Hepatocyte (in vitro differentiated cells): ENCODE measurements at regions not wholly inside any gene's neighbourhood (a gene's known extent, or its start where the extent isn't known, plus 50 kb on each side); places are given as distances from the start of the nearest gene placed in this dataset.

ENCODE experiments used
- DNase-seq: peaks from one replicate; pipeline ENCODE4 v3.0.0-alpha.2; 2016; ENCODE audit warnings: low spot score
- H2AFZ ChIP-seq: fragments of 200-600 bp; sonication (generic); 2 replicates; pipeline ENCODE4 v1.6.0; 2016; ENCODE audit warnings: antibody characterized with exemption, mild to moderate bottlenecking
- H3K27ac ChIP-seq: fragments of 200-600 bp; sonication (generic); 2 replicates; pipeline ENCODE4 v1.5.1; 2016; ENCODE audit warnings: mild to moderate bottlenecking
- H3K27me3 ChIP-seq: fragments of 200-600 bp; sonication (generic); 2 replicates; pipeline ENCODE4 v1.6.1; 2016
- H3K36me3 ChIP-seq: fragments of 200-600 bp; sonication (generic); replicated peaks from 2 replicates; pipeline ENCODE4 v1.5.1; 2016; ENCODE audit warnings: low read depth; ENCODE audit not compliant: insufficient read depth
- H3K4me1 ChIP-seq: fragments of 200-600 bp; sonication (generic); 2 replicates; pipeline ENCODE4 v1.5.1; 2016; ENCODE audit warnings: mild to moderate bottlenecking, moderate library complexity; ENCODE audit not compliant: insufficient read depth
- H3K4me2 ChIP-seq: fragments of 200-600 bp; sonication (generic); 2 replicates; pipeline ENCODE4 v1.6.0; 2016
- H3K4me3 ChIP-seq: fragments of 200-600 bp; sonication (generic); 2 replicates; pipeline ENCODE4 v1.5.1; 2016; ENCODE audit warnings: mild to moderate bottlenecking
- H3K79me2 ChIP-seq: fragments of 200-600 bp; sonication (generic); 2 replicates; pipeline ENCODE4 v1.6.0; 2017; ENCODE audit warnings: mild to moderate bottlenecking
- H3K9me2 ChIP-seq: fragments of 200-600 bp; sonication (generic); replicated peaks from 2 replicates; pipeline ENCODE4 v1.6.0; 2017; ENCODE audit warnings: mild to moderate bottlenecking; ENCODE audit not compliant: insufficient read depth
- H3K9me3 ChIP-seq: fragments of 200-600 bp; sonication (generic); 2 replicates; pipeline ENCODE4 v1.5.1; 2016; ENCODE audit warnings: low read depth, mild to moderate bottlenecking
- H4K20me1 ChIP-seq: fragments of 200-600 bp; sonication (generic); 2 replicates; pipeline ENCODE4 v1.6.0; 2016; ENCODE audit warnings: mild to moderate bottlenecking; ENCODE audit not compliant: insufficient read depth, poor library complexity, severe bottlenecking
- EZH2 ChIP-seq: fragments of 200-600 bp; sonication (generic); IDR thresholded peaks from 2 replicates; pipeline ENCODE4 v1.6.1; 2016; ENCODE audit warnings: antibody characterized with exemption, mild to moderate bottlenecking, borderline replicate concordance
- EZH2phosphoT487 ChIP-seq: fragments of 200-600 bp; sonication (generic); IDR thresholded peaks from one replicate; pipeline ENCODE4 v1.6.1; 2018; ENCODE audit warnings: antibody characterized with exemption, mild to moderate bottlenecking, low read depth, moderate library complexity; ENCODE audit not compliant: unreplicated experiment, severe bottlenecking
- WGBS: methylation state at CpG from one replicate; pipeline ENCODE4 v1.1.6; 2016; ENCODE audit warnings: low lambda C conversion rate; ENCODE audit errors: missing lambda C conversion rate; 5-methylcytosine and 5-hydroxymethylcytosine counted together
- TF ChIP-seq, protein P1 (sequence below): fragments of 200-600 bp; sonication (generic); IDR thresholded peaks from 2 replicates; pipeline ENCODE4 v1.5.1; 2016; ENCODE audit warnings: antibody characterized with exemption, mild to moderate bottlenecking; ENCODE audit not compliant: poor library complexity

DNA sequence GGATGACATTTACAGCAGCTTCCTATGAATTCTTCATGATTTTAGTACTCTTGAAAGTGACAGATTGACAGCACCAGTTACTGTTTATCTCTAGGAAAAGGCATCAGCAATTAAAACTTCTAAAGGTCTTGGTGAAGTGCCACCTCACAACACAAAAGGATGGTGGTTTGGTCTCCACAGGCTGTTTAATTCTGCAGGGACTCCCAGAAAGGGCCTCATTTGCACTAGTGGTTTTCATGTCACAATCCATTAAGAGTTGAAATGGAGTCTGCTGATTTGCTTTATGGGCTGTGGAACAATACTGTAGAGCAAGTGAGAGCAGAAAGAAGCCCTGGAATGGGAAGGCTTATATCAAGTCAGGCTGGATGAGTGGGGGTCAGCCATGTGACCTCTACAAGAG lies 225.3 kb upstream of the KCNMB2 start:
- Histone ChIP-seq H3K36me3 (no peaks in the 10 kb centered on the region), H3K4me3 (no peak overlapping the region), H4K20me1 (no peaks in the 10 kb centered on the region), H3K27ac (no peak overlapping the region), H3K27me3 (no peaks in the 10 kb centered on the region), H3K79me2 (no peaks in the 10 kb centered on the region), H3K4me2 (no peak overlapping the region), H2AFZ (no peak overlapping the region), H3K9me2 (no peaks in the 10 kb centered on the region), H3K9me3 (no peaks in the 10 kb centered on the region), H3K4me1 (no peaks in the 10 kb centered on the region)
- no peak for DNase-seq
- TF ChIP-seq, protein P1, sequence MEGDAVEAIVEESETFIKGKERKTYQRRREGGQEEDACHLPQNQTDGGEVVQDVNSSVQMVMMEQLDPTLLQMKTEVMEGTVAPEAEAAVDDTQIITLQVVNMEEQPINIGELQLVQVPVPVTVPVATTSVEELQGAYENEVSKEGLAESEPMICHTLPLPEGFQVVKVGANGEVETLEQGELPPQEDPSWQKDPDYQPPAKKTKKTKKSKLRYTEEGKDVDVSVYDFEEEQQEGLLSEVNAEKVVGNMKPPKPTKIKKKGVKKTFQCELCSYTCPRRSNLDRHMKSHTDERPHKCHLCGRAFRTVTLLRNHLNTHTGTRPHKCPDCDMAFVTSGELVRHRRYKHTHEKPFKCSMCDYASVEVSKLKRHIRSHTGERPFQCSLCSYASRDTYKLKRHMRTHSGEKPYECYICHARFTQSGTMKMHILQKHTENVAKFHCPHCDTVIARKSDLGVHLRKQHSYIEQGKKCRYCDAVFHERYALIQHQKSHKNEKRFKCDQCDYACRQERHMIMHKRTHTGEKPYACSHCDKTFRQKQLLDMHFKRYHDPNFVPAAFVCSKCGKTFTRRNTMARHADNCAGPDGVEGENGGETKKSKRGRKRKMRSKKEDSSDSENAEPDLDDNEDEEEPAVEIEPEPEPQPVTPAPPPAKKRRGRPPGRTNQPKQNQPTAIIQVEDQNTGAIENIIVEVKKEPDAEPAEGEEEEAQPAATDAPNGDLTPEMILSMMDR = no peak
- TF ChIP-seq EZH2 (no peak), EZH2phosphoT487 (no peak)

DNA sequence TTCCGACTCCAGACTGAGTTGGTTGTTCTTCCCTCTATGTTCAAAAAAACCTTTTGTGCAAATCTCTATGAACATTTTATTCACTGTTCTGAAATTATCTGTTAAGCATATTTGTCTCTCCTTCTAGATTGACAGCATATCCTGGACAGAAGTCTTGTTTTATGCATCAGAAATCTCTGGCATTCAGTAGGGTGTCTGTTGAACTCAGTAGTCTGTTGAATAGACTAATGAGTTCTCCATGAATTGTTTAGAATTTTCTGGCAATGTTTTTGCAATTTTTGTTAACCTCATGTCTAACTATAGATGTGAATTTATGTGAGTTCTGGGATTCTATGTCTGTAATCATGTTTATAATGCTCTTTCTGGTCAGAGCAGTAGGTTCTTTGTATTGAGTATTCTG lies 222.5 kb upstream of the KCNMB2 start:
- no peak for TF ChIP-seq EZH2
- no peak for TF ChIP-seq EZH2phosphoT487
- TF ChIP-seq, protein P1 = no peak
- 97% methylated on average over 1 of the region's 1 CpG for WGBS
- H3K4me2 ChIP-seq = no peak overlapping the region
- no peak for DNase-seq
- no peaks in the 10 kb centered on the region for H3K27me3 ChIP-seq
- H3K36me3 ChIP-seq = no peaks in the 10 kb centered on the region
- H3K79me2 ChIP-seq = no peaks in the 10 kb centered on the region
- no peaks in the 10 kb centered on the region for H3K9me3 ChIP-seq
- H3K4me3 ChIP-seq = no peak overlapping the region
- H3K27ac ChIP-seq = no peak overlapping the region
- no peaks in the 10 kb centered on the region for H3K9me2 ChIP-seq
- no peaks in the 10 kb centered on the region for H3K4me1 ChIP-seq
- no peaks in the 10 kb centered on the region for H4K20me1 ChIP-seq
- H2AFZ ChIP-seq = no peak overlapping the region

DNA sequence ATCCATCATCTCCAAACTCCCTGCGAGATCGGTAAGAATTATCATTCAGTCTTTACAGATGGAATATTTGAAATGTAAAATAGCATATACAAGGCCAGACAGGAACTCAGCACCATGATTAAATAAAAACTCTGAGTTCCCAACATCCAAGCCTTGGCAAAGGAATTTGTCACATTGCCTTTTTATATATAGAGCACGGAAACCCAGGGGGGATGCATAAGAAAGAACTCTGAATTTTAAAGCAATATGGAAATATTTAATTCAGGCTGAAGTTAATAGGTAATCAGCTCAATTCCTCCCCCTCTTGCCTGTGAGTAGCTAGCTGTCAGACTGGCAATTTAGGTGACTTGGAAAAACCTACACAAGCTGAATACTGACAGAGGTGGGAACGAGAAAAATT lies 217.9 kb upstream of the KCNMB2 start:
- H3K27ac ChIP-seq = peak overlapping the region; percentile 84
- no peaks in the 10 kb centered on the region for H3K79me2 ChIP-seq
- WGBS = 86% methylated on average over 4 of the region's 4 CpGs
- H2AFZ ChIP-seq = no peak overlapping the region
- no peak overlapping the region for H3K4me2 ChIP-seq
- TF ChIP-seq EZH2phosphoT487 = no peak
- TF ChIP-seq, protein P1 = no peak
- no peak for TF ChIP-seq EZH2
- no peaks in the 10 kb centered on the region for H3K36me3 ChIP-seq
- no peaks in the 10 kb centered on the region for H3K9me3 ChIP-seq
- no peaks in the 10 kb centered on the region for H3K9me2 ChIP-seq
- no peak overlapping the region for H3K4me3 ChIP-seq
- H4K20me1 ChIP-seq = no peaks in the 10 kb centered on the region
- no peaks in the 10 kb centered on the region for H3K27me3 ChIP-seq
- peaks cover 24% of the 10 kb centered on the region for H3K4me1 ChIP-seq
- DNase-seq = no peak

DNA sequence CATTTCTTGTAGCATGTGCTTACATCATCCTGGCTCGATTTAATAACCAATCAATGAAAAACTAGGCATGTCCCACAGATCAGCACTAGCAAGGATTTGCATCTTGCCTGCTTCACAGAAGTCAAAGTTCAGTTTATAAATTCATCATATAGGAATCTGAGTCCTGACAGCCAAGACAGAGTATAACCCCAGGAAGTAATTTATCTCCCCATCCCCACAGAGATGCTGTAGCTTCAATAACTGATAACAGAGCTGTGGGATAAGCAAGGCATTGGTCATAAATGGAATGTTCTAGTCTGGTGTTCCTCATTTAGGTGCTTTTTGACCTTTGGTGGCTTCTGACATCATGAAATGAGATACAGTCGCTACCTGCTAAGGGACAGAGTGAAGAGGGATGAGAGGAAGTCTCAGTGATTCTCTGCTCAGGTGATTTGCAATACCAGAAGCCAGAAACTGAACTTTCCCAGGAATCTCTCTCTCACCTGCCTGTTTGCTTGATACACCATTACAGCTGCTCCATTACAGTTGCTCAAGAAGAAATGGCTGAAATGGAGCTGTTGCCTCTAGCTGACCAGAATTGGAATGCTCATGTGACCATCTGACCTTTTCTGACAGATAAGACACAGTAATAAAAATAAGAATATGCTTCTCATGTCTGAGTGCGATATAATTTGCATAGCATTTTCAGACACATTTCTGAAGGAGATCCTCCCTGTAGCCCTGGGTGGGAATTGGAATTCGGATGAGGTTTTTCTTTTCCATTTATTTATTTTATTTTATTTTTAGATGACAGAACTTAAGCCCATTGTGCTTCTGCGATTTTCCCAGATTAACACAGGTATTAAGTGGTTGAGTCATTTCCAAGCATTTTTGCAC lies 217.1 kb upstream of the KCNMB2 start:
- DNase-seq = peak; percentile 23
- no peaks in the 10 kb centered on the region for H3K9me2 ChIP-seq
- no peak for TF ChIP-seq EZH2phosphoT487
- TF ChIP-seq, protein P1 = no peak
- TF ChIP-seq EZH2 = no peak
- no peaks in the 10 kb centered on the region for H3K79me2 ChIP-seq
- H3K4me1 ChIP-seq = peaks cover 24% of the 10 kb centered on the region
- no peak overlapping the region for H2AFZ ChIP-seq
- H3K36me3 ChIP-seq = no peaks in the 10 kb centered on the region
- H3K4me3 ChIP-seq = no peak overlapping the region
- H3K4me2 ChIP-seq = no peak overlapping the region
- H3K27me3 ChIP-seq = no peaks in the 10 kb centered on the region
- H3K9me3 ChIP-seq = no peaks in the 10 kb centered on the region
- no peaks in the 10 kb centered on the region for H4K20me1 ChIP-seq
- H3K27ac ChIP-seq = peak overlapping the region; percentile 84
- WGBS = 87% methylated on average over 5 of the region's 5 CpGs
